GM23248 (cell line): ENCODE measurements at regions not wholly inside any gene's neighbourhood (a gene's known extent, or its start where the extent isn't known, plus 50 kb on each side); places are given as distances from the start of the nearest gene placed in this dataset.

Experiments
- EZH2 ChIP-seq: fragments of 200-600 bp; sonication (generic); IDR thresholded peaks from 2 replicates; pipeline ENCODE4 v1.6.1; 2018; ENCODE audit warnings: antibody characterized with exemption, mild to moderate bottlenecking; ENCODE audit not compliant: insufficient read depth, poor library complexity, severe bottlenecking
- EZH2phosphoT487 ChIP-seq: fragments of 200-600 bp; sonication (generic); IDR thresholded peaks from 2 replicates; pipeline ENCODE4 v1.6.1; 2018; ENCODE audit warnings: antibody characterized with exemption, moderate library complexity, mild to moderate bottlenecking, low read depth; ENCODE audit not compliant: insufficient read depth

DNA sequence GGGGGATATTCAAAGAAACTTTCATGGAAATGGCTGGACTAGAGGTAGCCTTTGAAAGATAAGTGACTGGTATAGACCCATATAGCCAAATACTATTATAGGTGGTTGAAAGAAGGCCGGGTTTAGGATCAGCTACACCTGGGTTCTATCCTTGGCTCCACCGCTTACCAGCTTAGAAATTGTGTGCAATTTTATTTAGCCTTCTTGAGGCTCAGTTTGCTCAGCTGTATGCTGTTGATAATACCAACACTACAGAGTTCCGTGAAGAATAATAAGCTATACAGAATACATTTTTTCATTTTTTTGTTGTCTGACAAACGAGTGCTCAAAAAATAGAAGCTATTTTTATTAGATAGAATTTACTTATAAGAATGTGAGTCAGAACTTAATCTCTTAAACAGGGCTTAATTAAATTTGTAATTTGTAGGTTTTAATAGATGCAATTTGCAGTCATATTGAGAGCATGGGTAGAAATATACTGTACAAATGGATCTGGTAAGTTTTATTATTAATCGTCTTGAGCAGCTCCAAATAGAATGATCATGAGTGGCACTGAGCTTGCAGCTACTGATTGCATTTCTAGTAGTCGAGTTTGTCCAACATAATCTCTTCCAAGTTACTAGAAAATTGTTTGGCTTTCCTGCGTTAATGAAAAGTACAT, 164.3 kb upstream of the PHYHIPL start:
- TF ChIP-seq EZH2, result no peak
- TF ChIP-seq EZH2phosphoT487, result no peak
